KOPT-K1 (cell line): ENCODE measurements at regions not wholly inside any gene's neighbourhood (a gene's known extent, or its start where the extent isn't known, plus 50 kb on each side); places are given as distances from the start of the nearest gene placed in this dataset.
"Not testable (repeated sequence)": the region's sequence is repeated elsewhere in the genome, so short reads cannot be mapped to it uniquely, and the experiment has no call there.

Source experiments
- H3K27ac ChIP-seq: fragments of 200-600 bp; sonication (generic); 2 replicates; pipeline ENCODE4 v1.5.1; 2016; ENCODE audit warnings: antibody characterized with exemption, mild to moderate bottlenecking, low read depth, low read length; ENCODE audit not compliant: poor library complexity, severe bottlenecking
- H3K36me3 ChIP-seq: fragments of 200-600 bp; sonication (generic); 2 replicates; pipeline ENCODE4 v1.5.1; 2017; ENCODE audit warnings: antibody characterized with exemption, mild to moderate bottlenecking, low read length, moderate library complexity; ENCODE audit not compliant: insufficient read depth
- H3K9me3 ChIP-seq: fragments of 200-600 bp; sonication (generic); 2 replicates; pipeline ENCODE4 v1.5.1; 2017; ENCODE audit warnings: antibody characterized with exemption, low read length, mild to moderate bottlenecking; ENCODE audit not compliant: insufficient read depth, poor library complexity, severe bottlenecking

- not testable (repeated sequence) for H3K9me3 ChIP-seq, H3K27ac ChIP-seq, H3K36me3 ChIP-seq
Measured at GRCh38 chr18:59969477-59970028, 69.8 kb downstream of the PMAIP1 start.

GRCh38 chr18:59968583-59968982 lies 68.8 kb downstream of the PMAIP1 start:
- Histone ChIP-seq H3K36me3 (no peaks in the 10 kb centered on the region), H3K27ac (no peak overlapping the region), H3K9me3 (no peaks in the 10 kb centered on the region)

GRCh38 chr18:59967878-59968277 lies 68.1 kb downstream of the PMAIP1 start:
- Histone ChIP-seq H3K27ac (no peak overlapping the region), H3K36me3 (no peaks in the 10 kb centered on the region), H3K9me3 (no peaks in the 10 kb centered on the region)

GRCh38 chr18:59966913-59967312 lies 67.1 kb downstream of the PMAIP1 start:
- no peak overlapping the region for H3K27ac ChIP-seq

GRCh38 chr18:59963229-59963628 lies 63.4 kb downstream of the PMAIP1 start:
- Histone ChIP-seq H3K36me3 (no peaks in the 10 kb centered on the region), H3K27ac (no peak overlapping the region), H3K9me3 (no peaks in the 10 kb centered on the region)

More at GRCh38 chr18:59966913-59967312, 67.1 kb downstream of the PMAIP1 start:
- no peaks in the 10 kb centered on the region for H3K36me3 ChIP-seq
- no peaks in the 10 kb centered on the region for H3K9me3 ChIP-seq

- no peak overlapping the region for H3K27ac ChIP-seq
- H3K9me3 ChIP-seq, result no peaks in the 10 kb centered on the region
- H3K36me3 ChIP-seq, result no peaks in the 10 kb centered on the region
Measured at GRCh38 chr18:59961070-59961469, 61.3 kb downstream of the PMAIP1 start.

DNA sequence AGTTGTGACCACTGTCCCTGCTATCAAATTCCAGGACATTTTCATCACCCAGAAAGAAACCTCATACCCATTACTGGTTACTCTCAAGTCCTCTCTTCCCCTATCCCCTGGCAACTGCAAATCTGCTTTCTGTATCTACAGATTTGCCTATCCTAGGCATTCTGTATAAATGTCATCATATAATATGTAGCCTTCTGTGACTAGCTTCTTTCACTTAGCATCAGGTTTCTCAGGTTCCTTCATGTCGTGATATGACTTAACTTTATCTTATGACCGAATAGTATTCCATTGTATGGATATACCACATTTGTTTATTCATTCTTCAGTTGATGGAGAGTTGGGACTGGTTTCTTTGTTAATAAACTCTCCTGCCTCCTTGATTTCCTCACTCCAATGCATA lies 60.5 kb downstream of the PMAIP1 start:
- Histone ChIP-seq H3K27ac (no peak overlapping the region), H3K36me3 (no peaks in the 10 kb centered on the region), H3K9me3 (no peaks in the 10 kb centered on the region)

DNA sequence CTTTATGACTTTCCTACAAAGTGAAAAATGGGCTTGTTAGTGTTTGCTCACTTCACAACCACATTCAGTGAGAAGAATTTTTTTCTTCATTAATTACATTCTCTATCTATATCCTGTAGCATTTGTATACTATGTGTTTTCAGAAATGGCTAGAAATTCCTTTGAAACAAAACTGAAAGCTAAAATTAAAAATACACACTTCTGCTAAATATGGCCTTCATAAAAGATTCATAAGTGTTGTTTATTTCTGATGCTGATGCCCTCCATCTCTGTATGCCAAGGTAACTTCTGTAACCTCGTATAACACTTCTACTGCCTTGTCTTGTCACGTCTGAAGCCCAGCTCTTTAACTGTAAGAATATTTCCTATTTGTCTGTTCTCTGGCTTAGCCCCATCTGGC lies 59.8 kb downstream of the PMAIP1 start:
- no peaks in the 10 kb centered on the region for H3K36me3 ChIP-seq
- H3K9me3 ChIP-seq, result no peaks in the 10 kb centered on the region
- peak overlapping the region; percentile 45 for H3K27ac ChIP-seq

DNA sequence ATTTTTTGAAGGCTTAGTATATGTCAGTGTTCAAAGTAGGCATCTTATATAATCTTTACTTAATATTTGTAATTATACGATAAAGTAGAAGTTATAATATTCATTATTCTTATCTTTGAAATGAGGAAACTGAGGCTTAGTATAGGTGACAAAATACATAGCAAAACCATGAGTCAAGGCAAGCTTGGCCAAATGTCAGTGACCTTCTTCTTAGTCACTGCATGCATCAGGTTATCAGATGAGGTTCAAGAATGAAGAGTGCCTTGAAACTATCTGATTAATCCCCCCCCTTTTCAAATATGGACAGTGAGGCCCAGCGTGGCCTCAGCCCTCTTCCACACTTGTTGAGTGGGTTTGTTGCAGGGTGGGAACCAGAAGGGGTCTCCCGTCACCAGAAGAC lies 59.3 kb downstream of the PMAIP1 start:
- H3K27ac ChIP-seq, result peak overlapping the region; percentile 45
- no peaks in the 10 kb centered on the region for H3K9me3 ChIP-seq

GRCh38 chr18:59957957-59958356 lies 58.2 kb downstream of the PMAIP1 start:
- Histone ChIP-seq H3K9me3 (no peaks in the 10 kb centered on the region), H3K36me3 (no peaks in the 10 kb centered on the region), H3K27ac (peak overlapping the region; percentile 51)

More for the DNA sequence above, 59.3 kb downstream of the PMAIP1 start:
- no peaks in the 10 kb centered on the region for H3K36me3 ChIP-seq

- no peaks in the 10 kb centered on the region for H3K36me3 ChIP-seq
- no peaks in the 10 kb centered on the region for H3K9me3 ChIP-seq
- no peak overlapping the region for H3K27ac ChIP-seq
Measured at GRCh38 chr18:59954755-59955156, 55.0 kb downstream of the PMAIP1 start.

- Histone ChIP-seq H3K36me3 (no peaks in the 10 kb centered on the region), H3K27ac (no peak overlapping the region)
Measured at GRCh38 chr18:59954241-59954640, 54.4 kb downstream of the PMAIP1 start.

More at GRCh38 chr18:59954241-59954640, 54.4 kb downstream of the PMAIP1 start:
- H3K9me3 ChIP-seq, result no peaks in the 10 kb centered on the region
